Stromal cell of bone marrow (primary cell): ENCODE measurements at regions not wholly inside any gene's neighbourhood (a gene's known extent, or its start where the extent isn't known, plus 50 kb on each side); places are given as distances from the start of the nearest gene placed in this dataset.

Source experiments
- DNase-seq: peaks from one replicate; pipeline ENCODE4 v3.0.0-alpha.2; 2012; ENCODE audit warnings: low read depth

DNA sequence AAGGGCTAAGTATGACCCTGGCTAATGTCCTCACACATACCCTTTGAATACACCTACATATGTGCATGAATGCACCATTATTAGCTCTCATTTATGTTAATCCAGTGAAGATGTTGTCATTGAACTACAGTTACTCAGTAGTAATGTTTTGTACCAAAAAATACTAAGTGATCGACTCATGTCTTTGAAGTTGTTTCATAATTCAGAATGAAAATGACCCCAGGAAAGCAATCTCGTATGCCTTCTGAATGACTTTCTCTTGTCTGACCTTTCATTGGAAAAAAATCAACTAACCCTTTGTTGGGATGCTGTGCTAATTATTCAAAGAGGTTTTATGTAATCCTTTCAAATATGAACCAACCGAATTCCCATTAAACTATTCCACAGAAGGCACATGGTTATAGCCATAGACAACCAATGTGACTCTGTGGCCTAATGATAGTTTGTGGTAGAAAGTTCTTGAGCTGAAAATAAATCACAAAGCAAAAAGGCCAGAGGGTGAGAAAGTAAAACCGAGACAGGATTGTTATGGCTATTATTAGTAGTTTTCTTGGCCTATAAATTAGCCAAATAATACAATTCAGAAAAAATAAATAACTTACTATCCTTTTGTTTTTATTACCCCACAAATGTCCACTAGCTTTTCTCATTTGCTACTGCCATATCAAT is 86.8 kb upstream of the STARD13 start:
- no peak for DNase-seq

DNA sequence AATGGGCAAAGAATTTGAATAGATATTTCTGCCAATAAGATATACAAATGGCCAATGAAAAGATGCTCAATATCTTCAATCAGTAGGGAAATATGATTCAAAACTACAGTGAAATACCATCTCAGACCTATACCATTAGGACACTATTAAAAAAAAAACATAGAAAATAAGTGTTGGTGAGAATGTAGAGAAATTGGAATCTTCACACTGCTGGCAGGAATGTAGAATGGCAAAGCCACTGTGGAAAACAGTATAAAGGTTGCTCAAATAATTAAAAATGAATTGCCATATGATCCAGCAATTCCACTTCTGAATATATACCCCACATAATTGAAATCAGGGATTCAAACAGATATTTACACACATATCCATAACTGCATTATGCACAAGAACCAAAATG is 88.1 kb upstream of the STARD13 start:
- DNase-seq, result no peak

DNA sequence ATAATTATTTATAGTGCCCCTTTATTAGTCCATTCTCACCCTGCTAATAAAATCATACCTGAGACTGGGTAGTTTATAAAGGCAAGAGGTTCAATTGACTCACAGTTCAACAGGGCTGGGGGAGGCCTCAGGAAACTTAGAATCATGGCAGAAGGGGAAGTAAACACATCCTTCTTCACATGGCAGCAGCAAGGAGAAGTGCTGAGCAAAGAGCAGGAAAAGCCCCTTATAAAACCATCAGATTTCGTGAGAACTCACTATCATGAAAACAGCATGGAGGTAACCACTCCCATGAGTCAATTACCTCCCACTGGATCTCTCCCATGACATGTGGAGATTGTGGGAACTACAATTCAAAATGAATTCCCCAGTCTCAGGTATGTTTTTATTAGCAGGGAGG is 89.9 kb upstream of the STARD13 start:
- DNase-seq, result no peak

- no peak for DNase-seq
Measured at GRCh38 chr13:33376212-33376611, 90.7 kb upstream of the STARD13 start.

- DNase-seq, result no peak
Measured at GRCh38 chr13:33377411-33377810, 91.9 kb upstream of the STARD13 start.

DNA sequence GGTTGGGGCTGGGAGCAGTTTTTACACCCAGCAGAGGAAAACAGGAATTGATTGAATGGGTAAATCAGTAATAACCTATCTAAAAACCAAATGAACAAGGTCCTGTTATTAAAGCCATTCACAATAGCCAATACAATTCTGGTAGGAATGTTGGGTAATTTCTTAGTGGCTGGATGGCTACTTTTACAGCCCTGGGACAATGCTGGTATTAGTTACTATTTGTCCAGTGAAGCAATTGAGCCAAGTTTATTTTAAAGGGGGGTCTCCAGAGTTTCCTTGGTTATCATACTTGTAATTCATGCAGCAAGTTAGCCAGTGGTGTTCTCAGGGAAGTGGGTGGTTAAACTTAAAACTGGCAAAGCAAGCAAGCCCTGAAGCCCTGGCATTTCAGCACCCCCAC is 92.3 kb upstream of the STARD13 start:
- no peak for DNase-seq

DNA sequence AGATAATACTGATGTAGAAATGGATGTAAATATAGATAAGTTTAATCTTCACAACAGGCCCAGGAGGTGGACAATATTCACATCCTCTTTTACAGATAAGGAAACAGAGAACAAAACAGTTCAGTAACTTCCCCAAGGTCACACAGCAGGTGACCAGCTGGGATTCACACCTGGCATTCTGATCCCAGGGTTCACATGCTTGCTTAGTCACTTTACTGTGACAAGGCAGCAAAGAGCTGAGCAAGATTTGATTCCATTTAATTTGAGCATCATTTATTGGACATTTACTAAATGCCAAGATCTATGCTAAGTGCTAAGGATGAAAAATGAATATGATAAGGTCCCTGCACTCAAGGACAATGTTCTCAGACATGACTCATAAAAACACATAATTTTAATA is 94.1 kb upstream of the STARD13 start:
- DNase-seq, result no peak

- no peak for DNase-seq
Measured at GRCh38 chr13:33380487-33381079, 95.0 kb upstream of the STARD13 start.

DNA sequence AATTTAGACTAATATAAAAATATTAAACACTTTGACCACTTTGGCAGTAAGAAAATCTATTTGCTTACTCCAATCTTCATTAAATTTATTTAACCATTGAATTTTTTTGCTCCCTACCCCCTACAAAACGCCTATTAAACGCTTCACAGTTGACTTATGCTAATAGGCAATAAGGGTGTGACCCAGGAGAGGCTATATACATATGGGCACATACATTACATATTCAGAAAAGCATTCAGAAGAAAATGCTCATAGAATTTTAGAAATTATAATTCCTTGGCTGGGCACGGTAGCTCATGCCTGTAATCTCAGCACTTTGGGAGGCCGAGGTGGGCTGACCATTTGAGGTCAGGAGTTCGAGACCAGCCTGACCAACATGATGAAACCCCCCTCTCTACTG is 95.6 kb upstream of the STARD13 start:
- no peak for DNase-seq

- no peak for DNase-seq
Measured at GRCh38 chr13:33381906-33382305, 96.4 kb upstream of the STARD13 start.

DNA sequence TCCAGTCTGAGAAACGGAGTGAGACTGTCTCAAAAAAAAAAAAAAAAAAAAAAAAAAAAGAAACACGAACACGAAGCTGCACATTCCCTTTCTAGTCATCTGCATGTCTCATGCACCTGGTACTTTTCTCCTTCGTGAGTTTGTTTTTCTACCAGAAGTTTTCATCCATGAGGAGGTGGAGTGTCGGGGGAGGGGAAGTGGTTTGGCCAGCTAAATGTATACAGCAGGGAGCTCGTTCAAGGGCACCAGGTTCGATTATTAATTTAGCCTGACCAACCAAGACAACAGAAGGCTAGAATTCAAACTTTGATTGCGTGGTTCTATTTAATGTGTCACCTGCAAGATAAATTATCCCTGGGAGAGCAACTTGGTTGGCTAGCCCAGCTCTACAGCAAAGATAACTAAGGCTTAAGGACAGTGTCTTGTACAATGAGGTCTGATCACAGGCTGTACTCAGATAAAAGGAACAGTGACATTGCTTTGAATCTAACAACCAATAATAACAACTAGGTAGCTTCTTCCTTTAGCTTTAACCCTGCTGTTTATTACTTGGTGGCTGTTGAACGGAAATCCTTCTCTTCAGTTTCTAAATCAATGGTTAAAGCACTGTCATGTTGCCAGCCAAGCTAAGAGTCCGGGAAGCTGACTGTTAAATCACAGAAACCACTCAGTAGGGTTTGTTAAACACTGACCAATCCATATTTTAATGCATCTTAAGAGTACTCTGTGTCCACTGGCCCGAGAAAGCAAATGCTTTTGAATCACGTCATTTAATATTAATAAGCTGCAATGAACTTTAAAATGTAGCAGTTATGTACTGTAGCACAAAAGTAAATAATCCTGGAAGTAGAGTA is 98.4 kb upstream of the STARD13 start:
- no peak for DNase-seq

- DNase-seq, result no peak
Measured at GRCh38 chr13:33388286-33388998, 102.9 kb upstream of the STARD13 start.

DNA sequence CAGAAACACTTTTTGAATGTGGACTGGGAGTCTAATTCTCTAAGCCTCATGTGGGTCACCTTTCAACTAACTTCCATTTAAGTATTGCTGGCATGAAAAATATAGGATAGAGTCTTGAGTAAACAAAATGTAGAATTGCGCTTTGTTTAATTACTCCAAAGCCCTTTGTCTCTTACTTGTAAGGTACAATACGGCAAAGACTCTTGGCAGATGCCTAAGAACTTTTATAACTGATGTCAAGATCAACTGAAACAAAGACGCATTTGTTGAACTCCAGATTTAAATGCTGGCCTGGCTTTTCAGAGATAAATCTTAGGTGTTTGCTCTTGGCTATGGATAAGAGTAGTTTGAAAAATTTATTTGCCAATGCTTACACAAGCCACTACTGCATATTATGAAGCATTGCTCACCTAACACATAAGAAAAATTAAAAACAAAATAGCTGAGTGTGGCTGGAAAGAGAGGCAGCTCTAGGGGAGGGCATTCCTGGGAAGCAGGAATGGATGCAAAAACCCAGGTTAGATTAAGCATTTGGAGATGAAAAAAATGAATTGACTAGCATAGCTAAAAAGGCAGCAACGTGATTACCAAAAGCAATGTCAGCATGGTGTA is 107.3 kb upstream of the STARD13 start:
- no peak for DNase-seq

GRCh38 chr13:33394294-33394932 is 108.9 kb upstream of the STARD13 start:
- no peak for DNase-seq

DNA sequence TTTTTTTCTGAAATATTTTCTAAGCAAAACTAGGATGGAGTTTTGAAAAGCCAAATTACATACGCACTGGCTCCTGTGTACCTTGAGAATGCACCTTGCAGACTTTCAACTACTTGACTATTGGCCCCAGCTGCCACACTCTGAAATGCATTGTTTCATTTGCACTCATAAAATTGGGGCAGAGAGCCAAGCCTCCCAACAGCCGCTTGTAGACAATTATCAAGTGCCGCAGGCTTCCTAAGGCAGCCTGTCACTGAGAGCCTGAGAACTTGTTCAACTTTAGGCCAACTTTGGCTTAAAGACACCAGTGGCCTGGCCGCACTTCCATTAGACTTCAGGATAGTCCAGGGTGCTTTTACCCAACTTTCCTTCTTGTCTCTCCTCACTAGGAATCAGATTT is 115.7 kb upstream of the STARD13 start:
- no peak for DNase-seq

DNA sequence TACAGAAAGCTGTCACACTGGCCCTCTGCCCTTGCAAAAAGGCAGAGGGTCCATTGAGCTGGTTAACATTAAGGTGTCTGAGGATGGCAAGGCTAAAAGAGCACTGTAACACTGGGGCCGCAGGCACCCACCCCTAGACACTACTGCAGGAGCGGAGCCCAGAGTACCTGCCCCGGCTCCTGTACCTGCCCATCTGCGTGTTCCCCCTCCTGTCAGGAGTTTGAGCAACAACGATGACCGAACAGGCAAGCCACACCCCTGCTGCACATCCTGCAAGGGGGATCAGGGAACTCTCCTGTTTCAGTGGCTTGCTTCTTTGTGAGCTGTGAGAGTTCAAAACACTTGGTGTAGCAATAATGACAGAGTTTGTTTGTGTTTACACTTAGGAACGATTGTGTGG is 117.4 kb upstream of the STARD13 start:
- DNase-seq, result no peak

GRCh38 chr13:33403807-33404362 is 118.3 kb upstream of the STARD13 start:
- no peak for DNase-seq

DNA sequence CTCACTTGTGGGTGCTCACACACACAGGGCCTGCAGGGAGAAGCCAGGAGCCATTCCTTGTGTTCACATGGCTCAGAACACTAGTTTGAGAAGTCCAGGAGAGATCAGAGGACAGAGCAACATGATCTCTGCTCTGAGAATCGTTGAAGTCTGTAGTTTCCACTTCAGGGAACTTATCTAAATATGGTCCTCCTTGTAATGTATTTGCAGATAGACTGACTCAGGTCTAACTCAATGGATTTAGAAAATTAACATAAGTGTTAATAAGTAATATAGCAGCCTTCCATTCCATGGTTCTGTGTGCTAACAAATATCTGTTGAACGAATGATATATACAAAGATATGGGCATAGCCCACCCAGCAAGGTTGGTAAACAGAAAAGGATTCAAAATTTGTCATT is 119.8 kb upstream of the STARD13 start:
- no peak for DNase-seq

DNA sequence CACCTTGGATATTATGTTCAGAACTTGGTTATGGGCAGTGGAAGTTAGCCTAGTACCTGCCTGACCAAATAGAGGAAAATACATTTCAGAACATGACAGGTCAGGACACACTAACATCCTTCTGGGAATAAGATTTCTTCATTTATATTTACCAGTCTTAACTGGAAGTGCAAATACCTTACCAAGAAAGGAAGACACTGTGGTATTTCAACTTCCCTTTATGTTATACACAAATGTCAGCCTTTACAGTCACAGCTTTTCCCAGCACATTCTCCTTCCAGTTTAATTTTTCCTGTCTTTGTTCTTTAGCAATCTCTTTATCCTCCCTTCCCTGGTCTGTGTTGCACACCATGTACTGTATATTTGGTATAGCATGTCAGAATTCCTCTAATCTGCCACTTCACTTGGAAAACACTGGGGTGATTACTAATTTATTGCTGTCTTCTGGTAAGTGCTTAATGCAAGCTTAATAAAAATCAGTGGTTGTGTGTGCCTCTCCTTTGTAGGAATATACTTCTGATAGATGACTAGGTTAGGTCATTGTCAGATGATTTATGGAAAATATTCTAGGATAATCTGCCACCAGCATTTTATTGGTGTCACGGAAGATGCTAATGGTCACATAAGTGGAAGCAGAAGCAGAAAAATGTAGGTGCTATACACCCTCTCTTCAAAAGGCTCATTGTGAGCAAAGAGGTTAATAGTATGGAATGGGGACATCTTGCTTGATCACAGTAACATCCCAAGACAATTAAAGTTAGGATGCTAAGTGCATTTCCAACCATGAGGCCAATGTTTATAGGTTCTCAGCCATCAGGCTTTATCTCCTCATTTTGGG is 124.3 kb upstream of the STARD13 start:
- no peak for DNase-seq

DNA sequence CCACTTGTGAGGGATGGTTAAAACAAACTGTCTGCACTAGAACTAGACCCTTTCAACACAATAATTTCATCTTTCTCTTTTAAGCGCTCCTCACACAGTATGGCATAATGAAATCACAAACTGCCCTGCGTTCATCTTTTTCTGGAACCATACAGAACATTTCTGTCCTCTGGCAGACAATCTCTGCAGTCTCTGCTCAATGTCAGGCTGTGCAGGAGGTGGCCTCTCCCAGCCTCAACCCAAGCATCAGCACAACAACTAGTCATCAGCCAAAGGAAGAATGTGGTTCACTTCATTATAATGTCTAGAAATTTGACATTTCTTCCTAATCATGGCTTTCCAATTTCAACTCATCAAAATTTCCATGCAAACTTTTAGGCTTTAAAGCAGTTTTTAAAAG is 125.1 kb upstream of the STARD13 start:
- no peak for DNase-seq

DNA sequence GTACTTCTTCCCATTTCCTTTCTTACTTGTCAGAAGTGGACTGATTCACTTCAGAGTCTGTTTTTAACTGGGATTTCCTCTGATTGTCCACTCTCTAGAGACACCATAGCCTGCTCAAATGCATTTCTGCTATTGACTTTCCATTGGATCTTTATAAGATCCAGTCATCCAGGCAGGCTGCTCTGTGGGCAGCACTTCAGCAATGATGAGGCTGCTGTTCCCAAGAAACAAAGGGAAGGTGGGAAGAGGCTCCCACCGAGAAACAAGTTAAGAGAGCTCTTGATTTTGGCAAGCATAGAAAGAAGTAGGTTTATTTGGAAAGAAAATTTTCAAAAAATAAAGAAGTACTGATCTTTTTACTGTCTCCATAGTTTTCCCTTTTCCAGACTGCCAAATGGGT is 125.8 kb upstream of the STARD13 start:
- DNase-seq, result no peak
